ENCODE measurements at regions not wholly inside any gene's neighbourhood (a gene's known extent, or its start where the extent isn't known, plus 50 kb on each side); places are given as distances from the start of the nearest gene placed in this dataset.
"Not testable (repeated sequence)": the region's sequence is repeated elsewhere in the genome, so short reads cannot be mapped to it uniquely, and the experiment has no call there.

DNA sequence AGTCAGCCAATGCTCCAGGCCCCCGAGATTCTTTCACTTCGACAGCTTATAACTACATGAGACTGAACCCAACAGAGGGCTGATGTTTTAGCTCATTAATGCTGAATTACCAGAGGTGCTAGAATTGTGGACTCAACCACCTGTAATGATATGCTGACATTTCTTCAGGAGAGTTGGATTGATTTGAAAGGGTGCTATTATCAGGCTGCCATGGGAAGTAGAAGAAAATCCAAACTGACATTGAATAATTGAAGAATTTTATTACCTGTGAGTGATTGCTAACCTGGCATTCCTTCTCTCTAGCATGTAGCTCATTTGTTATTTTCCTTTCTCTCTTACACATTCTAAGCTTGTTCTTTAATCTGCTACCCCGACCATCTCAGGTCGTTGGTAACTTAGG lies 488.8 kb downstream of the PID1 start:
- DNase-seq, result no peak

DNA sequence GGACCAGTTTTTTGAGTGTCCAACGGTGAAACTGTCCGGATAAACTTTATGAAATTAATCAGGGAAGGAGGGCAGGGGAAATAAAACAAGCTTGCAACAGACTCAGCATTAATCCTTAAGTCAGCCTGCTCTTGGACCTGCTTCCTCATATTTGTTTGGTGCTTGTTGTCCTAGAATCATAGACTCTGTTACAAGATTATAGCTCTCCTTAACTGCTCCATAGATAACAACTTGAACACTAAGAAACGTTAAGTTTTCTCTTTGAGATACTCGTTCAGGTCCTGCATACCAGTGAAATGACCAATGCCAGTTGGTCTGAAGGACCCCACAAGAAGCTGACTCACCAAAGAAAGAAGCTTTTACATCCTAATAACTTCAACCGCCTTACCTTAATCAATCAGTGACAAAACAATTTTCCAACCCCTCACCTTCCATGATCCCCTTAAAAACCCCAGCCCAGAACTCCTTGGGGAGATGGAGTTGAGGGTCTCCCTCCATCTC lies 493.2 kb downstream of the PID1 start:
- no peak for DNase-seq

DNA sequence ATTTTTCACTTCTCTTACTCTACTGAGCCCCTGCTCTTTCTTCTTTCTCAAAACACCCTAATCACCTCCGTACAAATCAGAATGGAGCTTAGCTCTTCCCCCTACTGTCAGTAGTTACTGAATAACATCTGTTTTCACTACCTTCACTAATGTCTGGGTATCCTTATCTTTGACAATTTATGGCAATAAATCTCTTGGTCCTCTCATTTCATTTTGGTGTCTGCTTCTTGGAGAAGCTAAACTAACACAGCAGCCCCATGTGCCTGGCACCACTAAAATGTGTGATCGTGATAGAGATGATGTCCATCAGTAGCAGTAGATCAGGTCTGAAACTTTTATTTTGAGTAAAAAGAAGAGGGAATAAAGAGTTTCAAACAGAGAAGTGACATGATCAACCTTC lies 496.5 kb downstream of the PID1 start:
- no peak for DNase-seq

DNA sequence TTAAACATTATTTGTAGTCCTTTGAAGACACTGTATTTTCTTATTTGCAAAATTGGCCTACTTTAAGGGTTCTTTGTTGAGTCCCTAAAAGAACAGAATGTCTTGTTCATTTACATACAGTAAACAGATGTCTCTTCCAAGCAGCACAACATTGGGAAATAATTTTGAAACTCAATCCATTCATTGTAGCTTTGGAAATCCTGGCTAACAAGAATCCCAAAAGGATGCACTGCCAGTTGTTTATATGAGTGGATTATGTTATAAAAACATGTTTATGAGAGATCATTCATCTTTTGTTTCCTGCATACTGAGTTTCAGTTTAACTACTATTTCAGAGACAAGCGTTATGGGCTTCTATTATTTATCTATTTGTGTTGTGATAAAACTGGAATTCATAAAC lies 499.3 kb downstream of the PID1 start:
- DNase-seq, result no peak

DNA sequence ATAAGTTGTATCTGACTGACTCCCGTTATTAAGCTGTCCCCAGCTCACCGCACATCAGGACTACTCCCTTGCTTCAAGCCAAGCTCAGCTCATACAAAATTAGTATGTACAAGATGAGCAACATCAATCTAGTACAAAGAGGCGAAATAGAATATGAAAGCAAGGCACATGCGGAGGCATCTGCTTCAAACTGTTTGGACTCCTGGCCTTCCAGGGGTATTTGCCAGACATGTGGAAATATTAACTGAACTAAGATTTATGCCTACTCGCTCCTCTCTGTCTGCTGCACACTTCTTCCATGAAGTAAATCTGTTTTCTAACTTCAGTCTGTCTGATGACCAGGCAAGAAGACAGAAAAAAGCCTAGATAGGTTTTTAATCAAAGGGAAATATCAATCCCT lies 499.8 kb downstream of the PID1 start:
- peak; percentile 47 for DNase-seq

DNA sequence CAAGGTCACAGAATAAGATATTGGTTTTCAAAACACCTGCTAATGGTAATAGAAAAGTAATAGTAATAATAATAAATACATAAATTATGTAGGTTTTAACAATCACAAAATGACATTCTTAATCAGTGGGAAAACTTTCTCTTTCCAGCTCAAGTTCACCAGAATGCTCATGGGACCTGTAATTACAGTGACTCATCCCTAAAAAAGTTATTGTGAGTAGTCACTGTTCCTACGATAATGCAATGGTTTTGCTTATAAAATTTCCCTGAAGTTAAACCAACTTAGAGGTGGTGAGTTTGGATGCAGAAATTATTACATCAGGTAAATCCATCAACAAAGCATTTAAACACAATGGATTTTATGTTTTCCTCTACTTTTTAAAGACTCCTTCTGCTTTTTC lies 502.3 kb downstream of the PID1 start:
- no peak for DNase-seq

DNA sequence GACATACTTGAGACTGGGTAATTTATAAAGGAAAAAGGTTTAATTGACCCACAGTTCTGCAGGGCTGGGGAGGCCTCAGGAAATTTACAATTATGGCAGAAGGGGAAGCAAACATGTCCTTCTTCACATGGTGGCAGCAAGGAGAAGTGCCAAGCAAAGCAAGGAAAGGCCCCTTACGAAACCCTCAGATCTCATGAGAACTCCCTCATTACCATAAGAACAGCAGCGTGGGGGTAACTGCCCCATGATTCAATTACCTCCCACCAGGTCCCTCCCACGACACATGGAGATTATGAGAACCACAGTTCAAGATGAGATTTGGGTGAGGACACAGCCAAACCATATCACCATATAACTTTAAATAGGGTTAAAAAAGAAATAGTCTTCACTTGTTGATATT lies 502.9 kb downstream of the PID1 start:
- DNase-seq, result not testable (repeated sequence)

DNA sequence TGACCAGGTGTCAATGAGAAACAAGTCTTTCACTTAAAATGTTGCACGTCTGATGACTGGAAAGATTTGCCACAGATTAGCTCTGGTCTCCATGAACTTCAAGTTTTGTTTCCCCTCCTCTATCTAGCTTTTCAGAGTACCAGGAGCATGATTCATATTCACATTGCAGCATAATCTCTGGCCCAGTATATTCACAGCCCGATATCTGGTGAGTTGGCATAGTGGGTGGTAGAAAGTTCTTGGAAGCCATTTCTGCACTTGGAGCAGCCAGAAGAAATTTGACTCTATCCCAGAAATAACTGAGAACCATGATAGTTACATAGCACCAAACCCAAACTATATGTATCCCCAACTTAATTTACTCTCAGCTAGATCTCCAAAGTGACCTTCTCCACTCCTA lies 503.9 kb downstream of the PID1 start:
- no peak for DNase-seq

DNA sequence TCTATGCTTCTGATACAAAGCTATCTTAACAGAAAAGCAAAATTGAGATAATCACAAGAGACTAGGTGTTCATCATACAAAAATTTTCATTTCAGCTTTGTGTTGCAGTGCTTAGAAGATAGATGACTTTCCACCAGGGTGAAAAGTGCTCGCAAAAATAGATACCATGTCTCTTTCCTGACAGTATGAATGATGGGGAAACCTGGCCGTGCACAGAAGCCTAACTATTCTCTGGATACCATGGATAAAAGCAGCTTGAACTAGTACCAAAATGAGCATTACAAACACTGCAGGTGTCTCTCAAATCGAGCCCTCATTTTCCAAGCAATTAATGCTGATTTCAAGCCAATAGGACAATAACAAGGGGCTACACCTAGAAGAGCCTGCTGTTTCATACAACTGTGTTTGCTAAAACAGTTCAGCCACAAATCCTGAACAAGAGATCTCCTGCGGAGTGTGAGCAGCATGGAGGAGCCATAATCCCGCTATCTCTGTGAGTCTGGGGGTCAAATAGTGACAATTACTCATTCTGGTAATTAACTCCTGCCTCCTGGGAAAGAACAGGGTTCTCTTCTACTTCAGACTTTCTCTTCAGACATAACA lies 507.6 kb downstream of the PID1 start:
- no peak for DNase-seq

DNA sequence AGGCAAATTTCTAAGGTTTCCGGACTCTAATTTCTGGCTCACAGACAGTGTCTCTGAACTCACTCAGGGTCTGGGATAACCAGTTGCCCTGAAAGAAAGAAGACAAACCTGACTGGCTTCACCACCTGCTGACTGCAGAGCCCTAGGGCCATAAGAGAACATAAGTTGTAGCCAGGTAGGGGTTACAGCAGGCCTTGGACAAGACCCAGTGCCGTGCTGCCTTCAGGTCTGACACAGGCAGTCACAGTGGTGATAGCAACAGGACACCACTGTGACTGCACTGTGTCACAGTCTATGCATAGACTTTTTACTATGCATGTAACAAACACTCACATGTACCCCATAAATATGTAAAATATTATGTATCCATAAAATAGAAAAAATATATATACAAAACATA lies 508.5 kb downstream of the PID1 start:
- DNase-seq, result no peak

DNA sequence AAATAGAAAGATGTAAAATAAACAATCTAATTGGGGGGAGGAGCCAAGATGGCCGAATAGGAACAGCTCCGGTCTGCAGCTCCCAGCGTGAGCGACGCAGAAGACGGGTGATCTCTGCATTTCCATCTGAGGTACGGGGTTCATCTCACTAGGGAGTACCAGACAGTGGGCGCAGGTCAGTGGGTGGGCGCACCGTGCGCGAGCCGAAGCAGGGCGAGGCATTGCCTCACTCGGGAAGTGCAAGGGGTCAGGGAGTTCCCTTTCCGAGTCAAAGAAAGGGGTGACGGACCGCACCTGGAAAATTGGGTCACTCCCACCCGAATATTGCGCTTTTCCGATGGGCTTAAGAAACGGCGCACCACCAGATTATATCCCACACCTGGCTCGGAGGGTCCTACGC lies 515.4 kb downstream of the PID1 start:
- not testable (repeated sequence) for DNase-seq

DNA sequence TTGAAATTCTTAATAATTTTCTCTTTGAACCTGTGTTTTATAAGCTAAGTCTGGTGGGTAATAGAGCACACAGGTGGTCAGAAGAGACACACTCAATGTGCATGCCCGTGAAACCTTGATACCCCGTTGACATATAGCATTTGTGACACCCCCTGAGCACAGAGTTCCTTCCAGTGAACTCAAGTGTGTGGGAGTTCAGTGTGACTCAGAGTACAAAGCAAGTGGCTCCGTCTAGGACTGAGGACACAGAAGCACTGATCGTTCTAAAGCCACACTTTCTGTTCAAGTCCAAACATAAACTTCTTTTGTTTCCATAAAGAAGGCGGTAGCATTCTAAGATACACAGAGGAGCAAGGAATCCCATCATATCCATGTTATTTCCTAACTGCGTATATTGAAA lies 523.6 kb downstream of the PID1 start:
- no peak for DNase-seq

DNA sequence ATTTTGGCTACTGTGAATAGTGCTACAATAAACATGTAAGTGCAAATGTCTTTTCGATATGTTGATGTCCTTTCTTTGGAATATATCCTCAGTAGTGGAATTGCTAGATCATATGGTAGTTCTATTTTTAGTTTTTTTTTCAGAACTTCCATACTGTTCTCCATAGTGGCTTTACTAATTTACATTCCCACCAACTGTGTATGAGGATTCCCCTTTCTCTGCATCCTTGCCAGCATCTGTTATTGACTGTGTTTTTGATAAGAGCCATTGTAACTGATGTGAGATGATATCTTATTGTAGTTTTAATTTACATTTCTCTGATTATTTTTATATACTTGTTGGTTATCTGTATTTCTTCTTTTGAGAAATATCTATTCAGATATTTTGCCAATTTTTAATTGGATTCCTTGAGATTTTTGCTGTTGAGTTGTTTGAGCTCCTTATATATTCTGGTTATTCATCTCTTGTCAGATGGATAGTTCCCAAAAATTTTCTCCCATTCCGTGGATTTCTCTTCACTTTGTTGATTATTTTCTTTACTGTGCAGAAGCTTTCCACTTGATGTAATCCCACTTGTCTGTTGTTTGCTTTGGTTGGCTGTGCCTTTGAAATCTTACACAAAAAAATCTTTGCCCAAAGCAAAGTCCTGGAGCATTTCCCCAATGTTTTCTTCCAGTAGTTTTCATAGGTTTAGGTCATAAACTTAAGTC lies 532.3 kb downstream of the PID1 start:
- DNase-seq, result no peak

DNA sequence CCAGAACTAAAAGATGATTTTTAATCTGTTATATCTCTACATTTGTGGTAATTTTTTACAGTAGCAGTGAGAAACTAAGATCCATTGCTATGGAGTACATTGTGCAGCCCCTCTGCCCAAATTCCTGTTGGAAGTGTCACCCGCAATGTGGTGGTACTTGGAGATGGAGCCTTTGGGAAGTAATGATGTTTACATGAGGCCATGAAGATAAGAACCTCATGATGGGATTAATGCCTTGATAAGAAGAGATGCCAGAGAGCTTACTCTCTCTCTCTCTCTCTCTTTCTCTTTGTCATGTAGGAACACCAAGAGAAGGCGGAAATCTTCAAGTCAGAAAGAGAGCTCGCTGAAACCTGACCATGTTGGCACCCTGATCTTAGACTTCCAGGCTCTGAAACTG lies 535.4 kb downstream of the PID1 start:
- DNase-seq, result no peak

DNA sequence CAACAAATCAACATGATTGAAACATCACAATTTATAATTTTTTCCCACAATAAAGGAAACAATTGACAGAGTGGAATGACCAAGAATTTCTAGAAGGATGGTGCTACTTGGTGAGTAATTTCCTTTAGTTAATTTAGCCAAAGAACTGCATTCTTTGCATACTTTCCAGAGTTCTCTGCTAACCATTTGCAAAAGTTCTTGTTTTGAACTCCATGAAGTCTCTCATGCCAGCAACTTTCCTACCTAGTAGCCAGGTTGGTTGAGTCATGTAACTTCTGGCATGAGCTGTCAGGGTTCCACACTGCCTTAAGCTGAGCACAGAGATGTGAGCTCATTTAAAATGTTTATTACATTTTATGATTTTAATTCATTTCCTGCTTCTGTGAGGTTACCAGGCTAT lies 539.6 kb downstream of the PID1 start:
- peak; percentile 44 for DNase-seq

DNA sequence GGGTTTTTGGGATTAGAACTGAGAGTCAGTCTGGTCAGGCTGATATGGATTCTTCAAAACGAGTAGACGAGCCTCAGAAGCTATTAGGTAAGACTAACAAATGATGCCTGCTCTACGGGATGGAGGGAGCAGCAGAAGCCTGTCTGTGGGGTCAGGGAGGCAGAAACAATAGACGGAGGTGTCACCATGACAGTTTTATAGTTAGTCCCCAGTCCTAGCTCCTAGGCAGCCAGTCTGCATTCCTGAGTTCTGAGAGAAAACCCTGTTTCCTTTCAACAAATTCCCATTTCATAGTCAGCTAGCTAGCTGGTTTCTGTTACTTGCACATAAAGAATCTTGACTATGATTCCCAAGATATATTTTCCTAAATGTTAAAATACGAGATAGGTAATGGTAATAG lies 542.1 kb downstream of the PID1 start:
- no peak for DNase-seq

DNA sequence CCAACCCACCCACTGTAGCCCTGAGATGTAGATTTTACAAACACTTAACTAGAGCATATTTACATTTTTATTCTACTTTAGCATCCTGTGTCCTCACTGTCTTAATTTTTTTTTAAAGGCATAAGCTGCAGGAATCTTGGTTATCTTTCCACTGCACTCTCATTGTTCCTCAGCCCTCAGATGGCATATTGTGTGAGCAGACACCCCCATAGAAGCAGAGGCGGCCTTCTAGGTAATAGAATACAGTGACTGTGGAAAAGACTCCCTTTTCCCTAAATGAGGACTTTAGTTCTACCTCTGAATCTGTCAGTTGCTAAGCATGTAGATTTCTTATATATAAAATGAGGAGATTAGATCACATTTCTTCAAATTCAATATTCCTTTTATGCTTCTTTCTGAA lies 543.5 kb upstream of the SPHKAP start:
- no peak for DNase-seq

DNA sequence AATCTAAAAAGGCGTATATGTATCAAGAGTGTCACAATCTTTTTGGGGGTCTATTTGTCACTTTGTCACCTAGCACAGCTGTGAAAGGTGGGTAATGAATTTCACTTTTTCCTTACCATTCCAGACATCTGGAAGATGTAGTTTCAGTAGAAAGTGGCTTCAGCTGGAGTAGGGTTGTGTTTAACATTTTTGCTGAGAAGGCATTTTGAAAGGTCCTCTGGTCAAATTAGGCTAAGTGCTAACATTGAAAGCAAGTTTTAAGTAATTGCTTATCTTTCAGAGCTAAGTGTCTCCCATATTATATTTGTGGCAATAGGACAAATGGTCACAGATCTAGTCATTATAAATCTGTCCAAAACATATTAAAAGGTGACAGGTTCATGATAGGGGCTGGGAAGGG lies 542.1 kb upstream of the SPHKAP start:
- DNase-seq, result no peak

DNA sequence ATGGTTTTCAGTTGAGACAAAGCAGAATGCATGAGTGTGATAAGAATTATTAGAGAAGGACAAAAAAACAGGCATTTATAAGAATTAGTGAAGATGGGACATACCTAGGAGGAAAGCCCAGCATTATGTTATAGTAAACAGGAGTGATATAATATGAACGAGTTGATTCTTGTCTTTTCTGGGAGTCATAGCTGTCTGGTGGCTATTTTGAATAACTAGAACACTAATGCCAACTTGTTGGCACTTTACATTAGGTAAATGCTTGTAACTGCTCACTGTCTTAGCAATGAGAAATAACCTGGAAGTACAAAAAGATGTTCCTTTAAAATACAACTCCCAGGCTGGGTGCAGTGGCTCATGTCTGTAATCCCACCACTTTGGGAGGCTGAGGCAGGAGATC lies 540.8 kb upstream of the SPHKAP start:
- no peak for DNase-seq

DNA sequence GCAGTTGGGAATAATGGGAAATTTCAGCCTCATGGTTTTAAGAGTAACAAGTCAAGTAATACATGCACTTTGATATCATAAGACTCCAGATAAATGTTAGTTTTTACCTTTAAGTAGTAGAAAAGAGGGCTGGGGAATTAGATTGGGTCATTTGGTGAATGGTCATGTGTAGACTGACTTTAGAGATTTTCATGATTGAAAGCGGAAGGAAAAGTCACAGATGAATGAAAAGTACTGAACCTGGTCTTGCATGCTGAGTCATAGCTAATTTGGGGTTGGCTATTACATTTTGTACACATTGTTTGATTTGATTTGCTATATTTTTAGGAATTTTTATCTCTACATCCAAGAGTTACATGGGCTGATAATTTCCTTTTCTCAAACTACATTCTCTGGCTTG lies 539.4 kb upstream of the SPHKAP start:
- DNase-seq, result no peak

DNA sequence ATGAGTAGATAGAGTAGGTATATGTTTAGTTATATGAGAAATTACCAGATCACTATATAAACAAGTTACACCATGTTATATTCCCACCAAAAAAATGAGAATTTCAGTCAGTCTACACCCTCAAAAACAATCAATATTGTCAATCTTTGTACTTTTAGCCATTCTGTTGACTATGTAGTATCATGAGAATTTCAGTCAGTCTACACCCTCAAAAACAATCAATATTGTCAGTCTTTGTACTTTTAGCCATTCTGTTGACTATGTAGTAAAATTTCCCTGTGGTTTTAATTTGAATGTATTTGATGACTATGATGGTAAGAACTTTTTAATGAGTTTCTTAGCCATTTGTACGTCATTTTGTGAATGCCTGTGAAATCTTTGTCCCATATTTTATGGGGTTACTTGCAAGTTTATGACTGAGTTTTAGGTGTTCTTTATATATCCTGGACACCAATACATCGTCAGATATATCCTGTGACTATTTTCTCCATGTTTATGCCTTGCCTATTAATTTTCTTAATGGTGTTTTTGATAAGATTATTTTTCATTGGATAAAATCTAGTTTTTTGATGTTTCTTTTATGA lies 528.4 kb upstream of the SPHKAP start:
- no peak for DNase-seq

DNA sequence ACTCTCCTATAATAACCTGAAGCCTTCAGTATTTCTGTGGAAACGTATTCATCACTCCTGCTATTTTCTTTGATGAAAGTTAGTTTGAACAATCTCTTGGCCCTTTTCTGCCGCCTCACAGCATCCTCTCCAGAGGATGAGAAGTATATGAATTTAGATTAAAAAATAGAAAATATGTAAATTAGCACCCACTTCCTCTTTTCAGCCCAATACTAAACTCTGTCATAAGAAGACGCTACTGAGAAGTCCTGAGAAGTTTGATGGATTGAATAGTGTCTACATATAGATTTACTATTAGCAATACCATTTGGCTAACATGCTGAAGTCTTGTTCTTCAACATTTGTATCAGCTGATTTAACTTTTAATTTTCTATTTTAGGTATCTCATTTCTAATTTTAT lies 526.4 kb upstream of the SPHKAP start:
- no peak for DNase-seq

DNA sequence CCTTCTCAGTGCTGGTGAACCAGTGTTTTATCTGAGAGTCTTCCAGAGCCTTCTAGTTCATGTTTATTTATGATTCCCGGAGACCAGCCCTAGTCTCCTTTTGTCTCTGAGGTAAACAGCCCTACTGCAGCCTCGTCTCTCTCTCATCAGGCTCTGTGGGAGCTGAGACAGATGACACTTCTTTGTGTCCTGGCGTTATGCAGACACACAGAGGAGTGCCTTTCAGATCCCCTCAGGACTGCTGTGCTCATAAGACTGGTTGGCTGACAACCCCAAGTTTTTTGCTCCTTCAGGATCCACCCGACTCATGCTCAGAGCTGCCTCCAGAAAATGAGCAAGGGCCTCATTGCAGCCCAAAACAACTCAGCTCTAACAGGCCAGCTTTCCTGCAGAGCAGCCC lies 523.8 kb upstream of the SPHKAP start:
- no peak for DNase-seq

DNA sequence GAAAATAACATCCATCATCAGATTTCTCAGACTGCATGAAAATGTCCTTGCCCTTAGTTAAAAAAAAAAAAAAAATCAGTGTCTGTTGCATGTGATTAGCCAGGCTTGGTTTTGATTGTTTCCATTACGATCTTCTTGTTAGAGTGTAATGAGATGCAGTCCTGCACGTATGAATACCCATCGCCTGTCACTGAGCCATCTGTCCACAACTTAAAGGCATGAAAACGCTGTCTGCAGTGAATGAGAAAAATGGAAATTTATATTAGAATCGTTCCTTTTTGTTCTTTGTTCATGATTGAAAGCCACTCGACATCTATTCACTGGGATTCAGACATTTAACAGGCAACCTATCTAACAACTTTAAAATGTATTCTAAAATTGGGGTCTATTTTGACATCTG lies 521.7 kb upstream of the SPHKAP start:
- no peak for DNase-seq

DNA sequence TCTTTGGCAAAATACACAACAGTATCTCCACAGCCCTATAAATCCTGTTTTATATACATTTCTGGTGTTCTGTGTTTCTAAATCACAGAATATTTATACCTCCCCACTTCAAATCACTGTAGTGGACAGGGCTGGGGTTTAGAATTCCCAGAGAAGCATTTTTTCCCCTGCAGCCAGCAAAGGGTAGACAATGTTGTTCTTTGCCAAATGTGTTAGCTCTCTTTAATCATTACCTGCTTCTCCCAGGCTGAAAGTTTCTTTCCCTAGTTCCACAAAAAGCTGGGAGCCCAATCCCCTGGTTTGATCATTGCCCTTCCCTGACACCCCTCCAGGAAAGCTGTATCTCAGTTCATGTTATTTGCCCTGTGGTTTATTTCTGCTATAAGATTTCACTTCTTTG lies 520.0 kb upstream of the SPHKAP start:
- no peak for DNase-seq
